ENCODE measurements at regions not wholly inside any gene's neighbourhood (a gene's known extent, or its start where the extent isn't known, plus 50 kb on each side); places are given as distances from the start of the nearest gene placed in this dataset.

GRCh38 chr1:56097713-56098112, 481.6 kb downstream of the PLPP3 start:
- TF ChIP-seq POLR2AphosphoS5 (IDR thresholded peaks at IDR 0.05; ENCODE audit: borderline replicate concordance, low read depth, low read length) (no peak), EZH2 (IDR thresholded peaks at IDR 0.05) (no peak), FOXP2 (optimal IDR thresholded peaks at IDR 0.05; ENCODE audit: control extremely low read depth, extremely low read length, insufficient read depth) (no peak)
